ENCODE measurements at regions not wholly inside any gene's neighbourhood (a gene's known extent, or its start where the extent isn't known, plus 50 kb on each side); places are given as distances from the start of the nearest gene placed in this dataset.

DNA sequence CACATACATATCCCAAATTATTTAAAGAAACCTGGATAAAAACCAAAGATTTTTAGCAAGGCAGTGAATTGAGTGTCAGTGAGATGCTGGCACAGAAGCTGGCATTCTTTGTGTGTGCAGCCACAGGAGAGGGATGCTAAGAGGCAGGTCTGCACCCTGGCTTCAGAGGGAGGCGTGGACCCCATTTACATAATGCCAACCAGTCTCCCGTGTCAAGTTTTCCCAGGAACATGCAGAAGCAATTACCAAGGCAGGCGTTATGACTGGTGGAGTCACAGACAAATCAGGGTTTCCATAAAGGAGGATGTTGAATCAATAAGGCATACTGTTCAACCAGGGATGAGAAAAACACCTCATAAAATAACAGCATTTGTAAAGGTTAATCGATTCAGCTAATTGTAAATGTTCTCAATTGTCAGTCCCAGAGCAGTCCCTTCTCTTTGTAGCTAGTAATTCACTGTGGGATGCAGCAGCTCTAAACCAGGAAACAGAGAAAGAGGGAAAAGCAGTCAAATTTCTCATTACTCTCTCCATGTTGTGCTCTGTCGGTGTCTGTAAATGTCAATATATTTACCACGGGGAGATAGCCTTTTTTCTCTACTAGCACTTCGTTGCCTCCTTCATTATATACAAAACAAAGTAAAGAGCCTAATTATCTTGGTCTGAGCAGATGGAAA lies 452.4 kb upstream of the GRAMD2B start:
- Mint-ChIP-seq H3K4me3 (ENCODE audit: unreplicated experiment) (no peak overlapping the region), H3K9me3 (ENCODE audit: unreplicated experiment) (no peaks in the 10 kb centered on the region), H3K36me3 (ENCODE audit: insufficient read depth, unreplicated experiment) (no peaks in the 10 kb centered on the region), H3K4me1 (ENCODE audit: low read depth, unreplicated experiment) (no peaks in the 10 kb centered on the region), H3K27me3 (ENCODE audit: insufficient read depth, unreplicated experiment) (peaks cover 9% of the 10 kb centered on the region), H3K27ac (ENCODE audit: unreplicated experiment) (no peak overlapping the region)
- no TSS peak for BruUV-seq (replicated peaks)
- no peak for DNase-seq
- H3K4me1 ChIP-seq = no peaks in the 10 kb centered on the region
- H3K4me3 ChIP-seq (ENCODE audit: low read depth, low read length) = no peak overlapping the region
- H3K27me3 ChIP-seq (replicated peaks; ENCODE audit: control insufficient read depth, insufficient read depth, low read length) = no peaks in the 10 kb centered on the region
- ChIA-PET POLR2A (no interaction called here), CTCF (no interaction called here)
- TF ChIP-seq, protein P1, sequence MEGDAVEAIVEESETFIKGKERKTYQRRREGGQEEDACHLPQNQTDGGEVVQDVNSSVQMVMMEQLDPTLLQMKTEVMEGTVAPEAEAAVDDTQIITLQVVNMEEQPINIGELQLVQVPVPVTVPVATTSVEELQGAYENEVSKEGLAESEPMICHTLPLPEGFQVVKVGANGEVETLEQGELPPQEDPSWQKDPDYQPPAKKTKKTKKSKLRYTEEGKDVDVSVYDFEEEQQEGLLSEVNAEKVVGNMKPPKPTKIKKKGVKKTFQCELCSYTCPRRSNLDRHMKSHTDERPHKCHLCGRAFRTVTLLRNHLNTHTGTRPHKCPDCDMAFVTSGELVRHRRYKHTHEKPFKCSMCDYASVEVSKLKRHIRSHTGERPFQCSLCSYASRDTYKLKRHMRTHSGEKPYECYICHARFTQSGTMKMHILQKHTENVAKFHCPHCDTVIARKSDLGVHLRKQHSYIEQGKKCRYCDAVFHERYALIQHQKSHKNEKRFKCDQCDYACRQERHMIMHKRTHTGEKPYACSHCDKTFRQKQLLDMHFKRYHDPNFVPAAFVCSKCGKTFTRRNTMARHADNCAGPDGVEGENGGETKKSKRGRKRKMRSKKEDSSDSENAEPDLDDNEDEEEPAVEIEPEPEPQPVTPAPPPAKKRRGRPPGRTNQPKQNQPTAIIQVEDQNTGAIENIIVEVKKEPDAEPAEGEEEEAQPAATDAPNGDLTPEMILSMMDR (IDR thresholded peaks at IDR 0.05; ENCODE audit: insufficient read depth in 1 of 2, low read depth in 1 of 2, low read length in 1 of 2, severe bottlenecking in 1 of 2, unreplicated experiment in 1 of 2) = no peak
- H3K36me3 ChIP-seq (ENCODE audit: control insufficient read depth, insufficient read depth, low read length) = no peaks in the 10 kb centered on the region
- no peaks in the 10 kb centered on the region for H3K9me3 ChIP-seq
- intact Hi-C loops (cut with micrococcal nuclease; ENCODE audit: unreplicated experiment) = no loop called here

DNA sequence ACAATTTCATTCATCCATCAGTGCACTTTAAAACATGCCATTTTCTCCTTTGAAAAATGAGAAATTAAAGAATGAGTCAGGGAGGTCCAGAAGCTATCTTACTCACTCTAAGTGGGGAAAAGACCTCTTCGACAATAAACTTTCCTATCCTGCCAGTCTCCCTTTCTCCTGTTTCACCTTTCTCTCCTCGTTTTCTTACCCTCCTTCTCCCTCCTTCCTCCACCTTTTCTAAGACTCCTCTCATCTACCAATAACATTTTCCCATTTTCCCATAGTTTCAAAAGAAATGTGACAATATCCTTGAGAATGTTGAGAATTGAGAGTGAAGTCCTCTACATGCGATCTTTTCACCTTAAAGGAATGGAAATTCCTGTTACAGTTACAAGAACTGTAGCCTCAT lies 450.5 kb upstream of the GRAMD2B start:
- POLR2A ChIA-PET = no interaction called here
- intact Hi-C loops (cut with micrococcal nuclease; ENCODE audit: unreplicated experiment) = no loop called here
- H3K27me3 Mint-ChIP-seq (ENCODE audit: insufficient read depth, unreplicated experiment) = peaks cover 9% of the 10 kb centered on the region

DNA sequence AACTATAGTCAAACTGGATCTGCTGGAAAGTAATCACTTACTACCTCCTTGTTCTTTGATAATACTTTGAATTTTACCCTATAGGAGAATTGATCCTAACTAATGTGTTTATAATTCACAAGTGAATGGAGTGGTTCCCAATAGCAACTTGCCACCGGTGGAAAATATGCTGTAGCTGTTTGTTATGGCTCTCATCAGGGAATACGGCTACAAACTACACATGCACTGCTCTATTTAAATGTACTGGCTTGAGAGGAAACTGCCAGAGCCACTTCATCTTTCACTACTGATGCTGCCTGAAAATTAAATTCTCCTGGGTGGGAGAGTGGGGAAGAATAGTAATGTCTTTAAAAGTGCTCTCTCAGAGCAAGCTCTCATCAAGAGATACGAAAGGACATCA lies 448.5 kb upstream of the GRAMD2B start:
- POLR2A ChIA-PET = no interaction called here
- BruUV-seq (replicated peaks) = no TSS peak

More for the DNA sequence above, 450.5 kb upstream of the GRAMD2B start:
- Histone ChIP-seq H3K27me3 (replicated peaks; ENCODE audit: control insufficient read depth, insufficient read depth, low read length) (no peaks in the 10 kb centered on the region), H3K9me3 (no peaks in the 10 kb centered on the region), H3K36me3 (ENCODE audit: control insufficient read depth, insufficient read depth, low read length) (no peaks in the 10 kb centered on the region), H3K4me1 (no peaks in the 10 kb centered on the region), H3K4me3 (ENCODE audit: low read depth, low read length) (no peak overlapping the region)
- no peak for DNase-seq
- H3K9me3 Mint-ChIP-seq (ENCODE audit: unreplicated experiment) = no peaks in the 10 kb centered on the region
- no peak overlapping the region for H3K4me3 Mint-ChIP-seq (ENCODE audit: unreplicated experiment)
- H3K4me1 Mint-ChIP-seq (ENCODE audit: low read depth, unreplicated experiment) = no peaks in the 10 kb centered on the region
- BruUV-seq (replicated peaks) = no TSS peak
- H3K27ac Mint-ChIP-seq (ENCODE audit: unreplicated experiment) = no peak overlapping the region
- no peaks in the 10 kb centered on the region for H3K36me3 Mint-ChIP-seq (ENCODE audit: insufficient read depth, unreplicated experiment)
- CTCF ChIA-PET = no interaction called here
- TF ChIP-seq, protein P1 (IDR thresholded peaks at IDR 0.05; ENCODE audit: insufficient read depth in 1 of 2, low read depth in 1 of 2, low read length in 1 of 2, severe bottlenecking in 1 of 2, unreplicated experiment in 1 of 2) = no peak

More for the DNA sequence above, 448.5 kb upstream of the GRAMD2B start:
- H3K9me3 Mint-ChIP-seq (ENCODE audit: unreplicated experiment) = no peaks in the 10 kb centered on the region
- CTCF ChIA-PET = no interaction called here
- H3K27ac Mint-ChIP-seq (ENCODE audit: unreplicated experiment) = no peak overlapping the region
- no peak overlapping the region for H3K4me3 Mint-ChIP-seq (ENCODE audit: unreplicated experiment)
- Histone ChIP-seq H3K4me1 (no peaks in the 10 kb centered on the region), H3K4me3 (ENCODE audit: low read depth, low read length) (no peak overlapping the region), H3K9me3 (no peaks in the 10 kb centered on the region), H3K36me3 (ENCODE audit: control insufficient read depth, insufficient read depth, low read length) (no peaks in the 10 kb centered on the region), H3K27me3 (replicated peaks; ENCODE audit: control insufficient read depth, insufficient read depth, low read length) (no peaks in the 10 kb centered on the region)
- no peak for DNase-seq
- intact Hi-C loops (cut with micrococcal nuclease; ENCODE audit: unreplicated experiment) = no loop called here
- TF ChIP-seq, protein P1 (IDR thresholded peaks at IDR 0.05; ENCODE audit: insufficient read depth in 1 of 2, low read depth in 1 of 2, low read length in 1 of 2, severe bottlenecking in 1 of 2, unreplicated experiment in 1 of 2) = no peak
- no peaks in the 10 kb centered on the region for H3K4me1 Mint-ChIP-seq (ENCODE audit: low read depth, unreplicated experiment)
- H3K27me3 Mint-ChIP-seq (ENCODE audit: insufficient read depth, unreplicated experiment) = peaks cover 9% of the 10 kb centered on the region
- no peaks in the 10 kb centered on the region for H3K36me3 Mint-ChIP-seq (ENCODE audit: insufficient read depth, unreplicated experiment)
